SK-N-SH (cell line): ENCODE measurements at regions not wholly inside any gene's neighbourhood (a gene's known extent, or its start where the extent isn't known, plus 50 kb on each side); places are given as distances from the start of the nearest gene placed in this dataset.

Source experiments
- CTCF ChIA-PET: fragments of 300-600, 350-600 bp; formaldehyde crosslinking; extraction: SDS; loops from one replicate; lab custom pipeline; 2021; lab: Yijun Ruan, JAX
- POLR2A ChIA-PET: fragments of 350-600 bp; sonication (Branson Sonifier 250); formaldehyde crosslinking; extraction: SDS; loops from one replicate; lab custom pipeline; 2020; ENCODE audit warnings: antibody characterized with exemption, inconsistent platforms; lab: Yijun Ruan, JAX
- DNase-seq: peaks from one replicate; pipeline ENCODE4 v3.0.0; 2012
- H2AFZ ChIP-seq: fragments of 200-600 bp; sonication (generic); 2 replicates; pipeline ENCODE4 v1.8.1; 2016; ENCODE audit warnings: antibody characterized with exemption, mild to moderate bottlenecking, low read depth
- H3F3A ChIP-seq: fragments of 200-600 bp; sonication (generic); replicated peaks from 2 replicates; pipeline ENCODE3; 2016; ENCODE audit warnings: antibody characterized with exemption, mild to moderate bottlenecking; ENCODE audit not compliant: insufficient read depth
- H3K27ac ChIP-seq, 2 experiments: fragments of 200-500 bp in 1 of 2; fragments of 200-600 bp in 1 of 2; sonication (Bioruptor generic) in 1 of 2; sonication (generic), shearing (Covaris generic) in 1 of 2; 2 replicates each; pipeline versions ENCODE4 v1.5.1 to v1.6.1; 2014 to 2016; ENCODE audit warnings: low read depth in 2 of 2, inconsistent platforms in 1 of 2, low read length in 1 of 2, mild to moderate bottlenecking in 1 of 2, mixed read lengths in 1 of 2
- H3K27me3 ChIP-seq: fragments of 200-600 bp; sonication (generic), shearing (Covaris generic); 2 replicates; pipeline ENCODE4 v1.6.1; 2016; ENCODE audit warnings: mixed run types; ENCODE audit not compliant: insufficient read depth
- H3K36me3 ChIP-seq, 2 experiments: fragments of 200-500 bp in 1 of 2; fragments of 200-600 bp in 1 of 2; sonication (Bioruptor generic) in 1 of 2; sonication (generic) in 1 of 2; replicated peaks in 1 of 2; 2 replicates each; pipeline versions ENCODE3 to v1.5.1; 2014 to 2016; ENCODE audit warnings: low read length in 1 of 2, mild to moderate bottlenecking in 1 of 2; ENCODE audit not compliant: insufficient read depth in 2 of 2, control insufficient read depth in 1 of 2
- H3K4me1 ChIP-seq, 2 experiments: fragments of 200-500 bp in 1 of 2; fragments of 200-600 bp in 1 of 2; sonication (Bioruptor generic) in 1 of 2; sonication (generic), shearing (Covaris generic) in 1 of 2; 2 replicates each; pipeline versions ENCODE4 v1.5.1 to v1.6.1; 2014 to 2016; ENCODE audit warnings: low read depth in 1 of 2, low read length in 1 of 2, mixed run types in 1 of 2; ENCODE audit not compliant: insufficient read depth in 2 of 2, control insufficient read depth in 1 of 2
- H3K4me2 ChIP-seq: fragments of 200-600 bp; sonication (generic), shearing (Covaris generic); 2 replicates; pipeline ENCODE4 v1.6.1; 2017; ENCODE audit warnings: mixed run types
- H3K4me3 ChIP-seq, 2 experiments: fragments of 200-500 bp in 1 of 2; fragments of 200-600 bp in 1 of 2; sonication (Bioruptor generic) in 1 of 2; sonication (generic), shearing (Covaris generic) in 1 of 2; 2 replicates each; pipeline versions ENCODE4 v1.5.1 to v1.8.1; 2014 to 2016; ENCODE audit warnings: low read depth in 2 of 2, inconsistent platforms in 1 of 2, low read length in 1 of 2, mild to moderate bottlenecking in 1 of 2, mixed read lengths in 1 of 2, moderate library complexity in 1 of 2
- H3K79me2 ChIP-seq: fragments of 200-600 bp; sonication (generic); 2 replicates; pipeline ENCODE4 v1.8.1; 2017; ENCODE audit warnings: mild to moderate bottlenecking; ENCODE audit not compliant: insufficient read depth
- H3K9ac ChIP-seq: fragments of 200-600 bp; sonication (generic); 2 replicates; pipeline ENCODE4 v1.6.1; 2017; ENCODE audit warnings: mixed run types
- H3K9me2 ChIP-seq: fragments of 200-600 bp; sonication (generic); 2 replicates; pipeline ENCODE4 v1.6.1; 2017; ENCODE audit warnings: mixed run types
- H3K9me3 ChIP-seq: fragments of 200-600 bp; sonication (generic); 2 replicates; pipeline ENCODE4 v1.6.1; 2017; ENCODE audit warnings: mixed run types, mild to moderate bottlenecking, moderate library complexity
- H4K20me1 ChIP-seq: fragments of 200-600 bp; sonication (generic); 2 replicates; pipeline ENCODE4 v1.6.1; 2017; ENCODE audit warnings: mild to moderate bottlenecking, mixed run types; ENCODE audit not compliant: insufficient read depth
- CHD2 ChIP-seq: fragments of 150-350 bp; IDR thresholded peaks from 2 replicates; pipeline ENCODE4 v1.6.1; 2018; ENCODE audit warnings: low read length; ENCODE audit not compliant: partially characterized antibody
- FOSL2 ChIP-seq: IDR thresholded peaks from 2 replicates; pipeline ENCODE4 v1.4.0; 2012; ENCODE audit warnings: low read depth, mild to moderate bottlenecking, moderate library complexity, borderline replicate concordance
- FOXM1 ChIP-seq: IDR thresholded peaks from 2 replicates; pipeline ENCODE4 v1.4.0; 2012; ENCODE audit warnings: low read depth, mild to moderate bottlenecking
- GABPA ChIP-seq: IDR thresholded peaks from 2 replicates; pipeline ENCODE4 v1.4.0; 2012; ENCODE audit warnings: low read depth, mild to moderate bottlenecking
- IRF3 ChIP-seq: fragments of 150-350 bp; IDR thresholded peaks from 2 replicates; pipeline ENCODE4 v1.6.1; 2016; ENCODE audit warnings: mild to moderate bottlenecking, low read depth, low read length
- JUND ChIP-seq: IDR thresholded peaks from 2 replicates; pipeline ENCODE4 v1.4.0; 2012
- MXI1 ChIP-seq: IDR thresholded peaks from 2 replicates; pipeline ENCODE4 v1.6.1; 2012; ENCODE audit warnings: mild to moderate bottlenecking, low read depth, low read length, improper control_type of control experiment
- NFIC ChIP-seq: IDR thresholded peaks from 2 replicates; pipeline ENCODE4 v1.4.0; 2012; ENCODE audit warnings: borderline replicate concordance
- POLR2AphosphoS5 ChIP-seq: IDR thresholded peaks from 2 replicates; pipeline ENCODE4 v1.6.1; 2012; ENCODE audit warnings: low read depth, low read length
- RCOR1 ChIP-seq: fragments of 150-350 bp; IDR thresholded peaks from 2 replicates; pipeline ENCODE4 v1.6.1; 2017; ENCODE audit warnings: antibody characterized with exemption, low read length
- RFX5 ChIP-seq: IDR thresholded peaks from 2 replicates; pipeline ENCODE4 v1.6.1; 2012; ENCODE audit warnings: mild to moderate bottlenecking, improper control_type of control experiment, low read length
- RXRA ChIP-seq: IDR thresholded peaks from 2 replicates; pipeline ENCODE4 v1.4.0; 2012; ENCODE audit warnings: low read depth, mild to moderate bottlenecking, borderline replicate concordance
- SIN3A ChIP-seq: IDR thresholded peaks from 2 replicates; pipeline ENCODE4 v1.6.1; 2012; ENCODE audit warnings: low read depth, mild to moderate bottlenecking, low read length, moderate library complexity, borderline replicate concordance
- SMC3 ChIP-seq: IDR thresholded peaks from 2 replicates; pipeline ENCODE4 v1.6.1; 2012; ENCODE audit warnings: low read depth, low read length, improper control_type of control experiment
- TAF1 ChIP-seq: IDR thresholded peaks from 2 replicates; pipeline ENCODE4 v1.6.1; 2012; ENCODE audit warnings: low read depth, mild to moderate bottlenecking, low read length, moderate library complexity, borderline replicate concordance
- YY1 ChIP-seq: IDR thresholded peaks from 2 replicates; pipeline ENCODE4 v1.4.0; 2012; ENCODE audit warnings: low read depth, mild to moderate bottlenecking
- WGBS: methylation state at CpG from one replicate; pipeline ENCODE4 v1.1.6; 2017; ENCODE audit warnings: low lambda C conversion rate; 5-methylcytosine and 5-hydroxymethylcytosine counted together
- TF ChIP-seq, protein P1 (sequence below): IDR thresholded peaks from 2 replicates; pipeline ENCODE4 v1.4.0; 2012; ENCODE audit warnings: low read depth
- TF ChIP-seq, protein P2 (sequence below): fragments of 200-600 bp; sonication (generic); IDR thresholded peaks from 2 replicates; pipeline ENCODE4 v1.6.1; 2017; ENCODE audit warnings: antibody characterized with exemption, mild to moderate bottlenecking, moderate library complexity

DNA sequence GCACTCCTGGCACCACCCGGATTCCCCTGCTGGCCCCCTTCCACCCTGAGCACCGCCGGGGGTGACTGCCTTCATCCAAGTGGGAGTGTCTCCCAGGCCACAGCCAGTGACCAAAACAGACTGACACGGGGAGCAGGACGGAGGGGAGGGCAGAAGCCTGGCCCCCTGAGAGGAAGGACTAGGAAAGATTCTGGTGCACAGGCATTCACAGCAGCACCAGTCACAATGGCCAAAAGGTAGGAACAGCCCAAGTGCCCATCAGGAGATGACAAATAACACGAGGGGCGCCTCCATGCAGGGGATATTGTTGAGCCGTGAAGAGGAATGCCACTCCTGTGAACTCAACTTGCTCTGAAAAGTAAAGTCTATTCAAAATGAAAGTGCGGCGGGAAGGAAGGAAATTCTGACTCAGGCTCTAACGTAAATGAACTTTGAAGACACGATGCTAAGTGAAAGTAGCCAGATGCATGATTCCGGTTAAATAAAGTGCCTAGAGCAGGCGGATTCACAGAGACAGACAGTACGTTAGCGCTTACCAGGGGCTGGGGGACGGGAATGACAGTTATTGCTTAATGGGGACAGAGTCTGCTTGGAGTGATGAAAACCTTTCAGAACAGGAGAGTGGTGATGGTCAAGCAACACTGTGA is 146.1 kb upstream of the NCOR2 start (continued):
- no peak for TF ChIP-seq RCOR1

GRCh38 chr12:124713041-124713435 is 145.6 kb upstream of the NCOR2 start:
- WGBS = 91% methylated on average over 14 of the region's 14 CpGs
- Histone ChIP-seq H3F3A (no peaks in the 10 kb centered on the region), H4K20me1 (no peaks in the 10 kb centered on the region), H3K4me1 (peaks cover 0 to 17% of the 10 kb centered on the region in 2 experiments; a peak in 2 of 4 replicates), H3K4me3 (no peak overlapping the region), H3K9me3 (no peaks in the 10 kb centered on the region), H3K36me3 (no peaks in the 10 kb centered on the region), H2AFZ (no peak overlapping the region), H3K9me2 (no peaks in the 10 kb centered on the region), H3K9ac (peak overlapping the region; percentile 33; the same call in 1 of the 2 replicates), H3K27ac (no peak overlapping the region), H3K27me3 (no peaks in the 10 kb centered on the region), H3K79me2 (no peaks in the 10 kb centered on the region), H3K4me2 (peak overlapping the region; percentile 35)
- ChIA-PET CTCF (no interaction called here), POLR2A (no interaction called here)
- TF ChIP-seq, protein P1, sequence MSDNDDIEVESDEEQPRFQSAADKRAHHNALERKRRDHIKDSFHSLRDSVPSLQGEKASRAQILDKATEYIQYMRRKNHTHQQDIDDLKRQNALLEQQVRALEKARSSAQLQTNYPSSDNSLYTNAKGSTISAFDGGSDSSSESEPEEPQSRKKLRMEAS = no peak
- TF ChIP-seq FOXM1 (no peak), RFX5 (no peak), SIN3A (no peak), NFIC (no peak), POLR2AphosphoS5 (no peak), FOSL2 (no peak), TAF1 (no peak), GABPA (no peak), RXRA (no peak), YY1 (no peak), CHD2 (no peak), JUND (no peak), SMC3 (no peak), IRF3 (no peak), MXI1 (no peak)
- TF ChIP-seq, protein P2, sequence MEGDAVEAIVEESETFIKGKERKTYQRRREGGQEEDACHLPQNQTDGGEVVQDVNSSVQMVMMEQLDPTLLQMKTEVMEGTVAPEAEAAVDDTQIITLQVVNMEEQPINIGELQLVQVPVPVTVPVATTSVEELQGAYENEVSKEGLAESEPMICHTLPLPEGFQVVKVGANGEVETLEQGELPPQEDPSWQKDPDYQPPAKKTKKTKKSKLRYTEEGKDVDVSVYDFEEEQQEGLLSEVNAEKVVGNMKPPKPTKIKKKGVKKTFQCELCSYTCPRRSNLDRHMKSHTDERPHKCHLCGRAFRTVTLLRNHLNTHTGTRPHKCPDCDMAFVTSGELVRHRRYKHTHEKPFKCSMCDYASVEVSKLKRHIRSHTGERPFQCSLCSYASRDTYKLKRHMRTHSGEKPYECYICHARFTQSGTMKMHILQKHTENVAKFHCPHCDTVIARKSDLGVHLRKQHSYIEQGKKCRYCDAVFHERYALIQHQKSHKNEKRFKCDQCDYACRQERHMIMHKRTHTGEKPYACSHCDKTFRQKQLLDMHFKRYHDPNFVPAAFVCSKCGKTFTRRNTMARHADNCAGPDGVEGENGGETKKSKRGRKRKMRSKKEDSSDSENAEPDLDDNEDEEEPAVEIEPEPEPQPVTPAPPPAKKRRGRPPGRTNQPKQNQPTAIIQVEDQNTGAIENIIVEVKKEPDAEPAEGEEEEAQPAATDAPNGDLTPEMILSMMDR = no peak
- DNase-seq = no peak
